B cell (primary cell): ENCODE measurements at regions not wholly inside any gene's neighbourhood (a gene's known extent, or its start where the extent isn't known, plus 50 kb on each side); places are given as distances from the start of the nearest gene placed in this dataset.

Experiments used
- ATAC-seq: fragments of 200-7000 bp; cut with Tn5 transposase; one replicate; pipeline ENCODE4 v1.10.0; 2021; ENCODE audit warnings: low read depth, mild to moderate bottlenecking, moderate number of reproducible peaks, moderate library complexity
- CTCF ChIA-PET: fragments of 350-600 bp; sonication (Branson Sonifier 250); formaldehyde crosslinking; loops from one replicate; lab custom pipeline; 2021; ENCODE audit warnings: antibody characterized with exemption, inconsistent platforms; lab: Charles Lee
- POLR2A ChIA-PET: fragments of 350-600 bp; sonication (Branson Sonifier 250); formaldehyde crosslinking; loops from one replicate; lab custom pipeline; 2021; ENCODE audit warnings: antibody characterized with exemption; lab: Charles Lee
- DNase-seq: peaks from one replicate; pipeline ENCODE4 v3.0.0; 2013
- H2AFZ ChIP-seq: 2 replicates; pipeline ENCODE4 v1.6.1; 2012; ENCODE audit warnings: mild to moderate bottlenecking, low read depth, low read length; ENCODE audit not compliant: insufficient read depth, poor library complexity, severe bottlenecking
- H3K27ac ChIP-seq, 2 donors: 1 replicate in 1 of 2; 2 replicates in 1 of 2; pipeline ENCODE4 v1.5.1; 2012 to 2013; ENCODE audit warnings: low read length in 2 of 2, mild to moderate bottlenecking in 2 of 2, moderate library complexity in 1 of 2
- H3K27me3 ChIP-seq, 4 experiments: fragments of 200-600 bp in 1 of 4; sonication (generic) in 1 of 4; replicated peaks in 1 of 4; 1 replicate in 2 of 4; 2 replicates in 2 of 4; pipeline versions ENCODE4 v1.6.1 to v1.7.0; 2013 to 2016; ENCODE audit warnings: low read length in 3 of 4, mild to moderate bottlenecking in 2 of 4, mixed read lengths in 1 of 4, moderate library complexity in 1 of 4; ENCODE audit not compliant: insufficient read depth in 4 of 4, control insufficient read depth in 3 of 4; ENCODE audit errors: control extremely low read depth in 1 of 4
- H3K36me3 ChIP-seq, 2 experiments: replicated peaks in 1 of 2; 1 replicate in 1 of 2; 2 replicates in 1 of 2; pipeline versions ENCODE4 v1.6.1 to v1.7.1; 2013; ENCODE audit warnings: low read length in 1 of 2; ENCODE audit not compliant: insufficient read depth in 2 of 2, control insufficient read depth in 1 of 2; ENCODE audit errors: control extremely low read depth in 1 of 2, extremely low read depth in 1 of 2
- H3K4me1 ChIP-seq, 2 donors: fragments of 200-600 bp in 1 of 2; sonication (generic) in 1 of 2; 1 replicate in 1 of 2; 2 replicates in 1 of 2; pipeline versions ENCODE4 v1.5.1 to v1.6.1; 2013 to 2017; ENCODE audit warnings: low read length in 2 of 2; ENCODE audit not compliant: control insufficient read depth in 2 of 2, insufficient read depth in 2 of 2
- H3K4me2 ChIP-seq: replicated peaks from 2 replicates; pipeline ENCODE3; 2012; ENCODE audit warnings: mild to moderate bottlenecking, low read depth, low read length; ENCODE audit not compliant: poor library complexity, severe bottlenecking
- H3K4me3 ChIP-seq, 5 experiments: fragments of 200-600 bp in 1 of 5; sonication (generic) in 1 of 5; 1 replicate in 3 of 5; 2 replicates in 2 of 5; pipeline versions ENCODE4 v1.5.1 to v1.7.0; 2011 to 2016; ENCODE audit warnings: low read length in 4 of 5, mild to moderate bottlenecking in 4 of 5, low read depth in 2 of 5, control low read depth in 1 of 5, moderate library complexity in 1 of 5; ENCODE audit not compliant: insufficient read depth in 1 of 5; ENCODE audit errors: control extremely low read depth in 1 of 5, extremely low read depth in 1 of 5
- H3K79me2 ChIP-seq: fragments of 200-600 bp; sonication (generic); one replicate; pipeline ENCODE4 v1.6.0; 2016; ENCODE audit warnings: low read length; ENCODE audit not compliant: control insufficient read depth, insufficient read depth
- H3K9ac ChIP-seq: fragments of 200-600 bp; sonication (generic); 2 replicates; pipeline ENCODE4 v1.6.1; 2017; ENCODE audit warnings: mild to moderate bottlenecking, low read length, moderate library complexity
- H3K9me3 ChIP-seq, 3 donors: one replicate each; pipeline versions ENCODE4 v1.6.1 to v1.7.1; 2013; ENCODE audit warnings: low read length in 2 of 3; ENCODE audit not compliant: control insufficient read depth in 2 of 3, insufficient read depth in 1 of 3; ENCODE audit errors: control extremely low read depth in 1 of 3
- H4K20me1 ChIP-seq: 2 replicates; pipeline ENCODE4 v1.6.0; 2012; ENCODE audit warnings: mild to moderate bottlenecking, low read length; ENCODE audit not compliant: insufficient read depth, control insufficient read depth, poor library complexity, severe bottlenecking
- H3K27ac Mint-ChIP-seq: one replicate; pipeline ENCODE4 v1.8.0; 2021; ENCODE audit warnings: mixed read lengths
- H3K27me3 Mint-ChIP-seq: one replicate; pipeline ENCODE4 v1.8.0; 2021; ENCODE audit warnings: mixed read lengths
- H3K4me1 Mint-ChIP-seq: one replicate; pipeline ENCODE4 v1.8.0; 2021; ENCODE audit warnings: mixed read lengths
- H3K4me3 Mint-ChIP-seq: one replicate; pipeline ENCODE4 v1.8.0; 2021; ENCODE audit warnings: mixed read lengths
- H3K9me3 Mint-ChIP-seq: one replicate; pipeline ENCODE4 v1.8.0; 2022; ENCODE audit warnings: mixed read lengths; ENCODE audit not compliant: insufficient read depth
- CTCF ChIP-seq: fragments of 200-600 bp; IDR thresholded peaks from one replicate; pipeline ENCODE4 v1.8.0; 2022; ENCODE audit warnings: antibody characterized with exemption, mild to moderate bottlenecking
- EZH2 ChIP-seq: IDR thresholded peaks from 2 replicates; pipeline ENCODE4 v1.6.1; 2012; ENCODE audit warnings: borderline replicate concordance, low read depth, mild to moderate bottlenecking, moderate library complexity, low read length; ENCODE audit not compliant: insufficient read depth, poor library complexity, severe bottlenecking
- whole genome bisulfite sequencing: methylation state at CpG from one replicate; pipeline ENCODE4 v1.1.5; 2013; ENCODE audit warnings: missing lambda C conversion rate; ENCODE audit not compliant: insufficient coverage; 5-methylcytosine and 5-hydroxymethylcytosine counted together
- intact Hi-C: fragments of 100-400 bp; cut with micrococcal nuclease; formaldehyde crosslinking; loops from one replicate; pipeline ENCODE4 v1.10.0; 2022

DNA sequence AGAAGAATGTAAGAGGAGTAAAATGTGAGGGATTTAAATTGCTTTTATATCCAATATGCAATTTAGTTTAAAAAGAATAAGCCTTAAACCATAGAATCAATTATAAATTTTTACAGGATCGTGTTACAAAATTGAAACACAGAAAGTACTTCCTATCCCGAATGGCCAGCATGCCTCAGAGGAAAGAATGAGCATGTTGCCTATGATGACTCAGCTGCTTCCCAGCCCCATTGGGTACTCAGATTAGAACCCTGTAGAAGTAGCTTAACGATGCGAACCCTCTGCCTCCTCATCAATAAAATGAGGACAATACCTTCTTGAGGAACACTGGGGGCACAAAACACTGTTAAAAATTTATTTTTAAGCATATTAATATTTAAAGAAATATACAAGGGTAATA lies 113.4 kb upstream of the CDK1 start:
- POLR2A ChIA-PET, result no interaction called here
- WGBS, result 74% methylated on average over 2 of the region's 4 CpGs
- H3K4me3 Mint-ChIP-seq, result no peak overlapping the region

DNA sequence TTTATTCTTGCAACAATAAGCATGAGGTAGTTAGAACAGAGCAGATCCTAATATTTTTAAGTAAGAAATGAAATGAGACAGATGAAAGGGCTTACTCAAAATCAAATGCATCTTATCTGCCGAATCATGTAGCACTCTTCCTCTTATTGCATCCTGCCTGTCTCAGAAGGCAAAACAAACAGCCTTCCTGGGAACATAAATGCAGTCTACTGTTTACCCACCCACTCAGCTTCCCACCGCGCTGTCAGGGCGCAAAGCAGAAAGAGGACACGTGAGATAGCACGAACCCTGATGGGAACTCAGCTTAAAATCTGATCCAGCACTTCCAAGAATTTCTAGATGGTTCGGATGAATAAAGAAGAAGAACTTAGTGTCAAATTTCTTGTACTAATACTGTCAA lies 114.4 kb upstream of the CDK1 start:
- no peaks in the 10 kb centered on the region for H4K20me1 ChIP-seq
- DNase-seq (no peak), ATAC-seq (no peak)
- ChIA-PET CTCF (interaction anchor here (3.1 kb wide), 1 partner anchor 14 kb away, joined by 15 read pairs; no protein-coding TSS in a partner anchor), POLR2A (no interaction called here)
- Mint-ChIP-seq H3K27me3 (peaks cover 8% of the 10 kb centered on the region), H3K4me1 (no peaks in the 10 kb centered on the region), H3K4me3 (no peak overlapping the region), H3K27ac (no peak overlapping the region), H3K9me3 (no peaks in the 10 kb centered on the region)
- WGBS, result 20% methylated on average over 1 of the region's 7 CpGs
- no peak overlapping the region for H3K27ac ChIP-seq
- H3K9me3 ChIP-seq, result no peaks in the 10 kb centered on the region
- no peak overlapping the region for H2AFZ ChIP-seq
- peaks cover 0 to 5% (median 2%) of the 10 kb centered on the region in 4 experiments for H3K27me3 ChIP-seq
- H3K4me3 ChIP-seq, result no peak overlapping the region
- H3K79me2 ChIP-seq, result no peaks in the 10 kb centered on the region
- no peaks in the 10 kb centered on the region for H3K36me3 ChIP-seq
- H3K9ac ChIP-seq, result no peak overlapping the region
- no peak overlapping the region for H3K4me2 ChIP-seq
- no peak for TF ChIP-seq CTCF
- no peaks in the 10 kb centered on the region for H3K4me1 ChIP-seq
- intact Hi-C loops, result no loop called here

More for the DNA sequence above, 113.4 kb upstream of the CDK1 start:
- H3K79me2 ChIP-seq, result no peaks in the 10 kb centered on the region
- intact Hi-C loops, result no loop called here
- no peak overlapping the region for H3K4me3 ChIP-seq
- H3K27me3 Mint-ChIP-seq, result peaks cover 8% of the 10 kb centered on the region
- DNase-seq, result no peak
- H4K20me1 ChIP-seq, result no peaks in the 10 kb centered on the region
- no peak overlapping the region for H2AFZ ChIP-seq
- no peaks in the 10 kb centered on the region for H3K4me1 Mint-ChIP-seq
- no peaks in the 10 kb centered on the region for H3K9me3 ChIP-seq
- H3K9ac ChIP-seq, result no peak overlapping the region
- H3K27ac Mint-ChIP-seq, result no peak overlapping the region
- no peak for ATAC-seq
- no peak overlapping the region for H3K4me2 ChIP-seq
- no peaks in the 10 kb centered on the region for H3K9me3 Mint-ChIP-seq
- no peaks in the 10 kb centered on the region for H3K4me1 ChIP-seq
- CTCF ChIA-PET, result interaction anchor here (3.1 kb wide), 1 partner anchor 15 kb away, joined by 15 read pairs; no protein-coding TSS in a partner anchor
- no peak overlapping the region for H3K27ac ChIP-seq
- TF ChIP-seq EZH2, result no peak
- no peak for TF ChIP-seq CTCF
- no peaks in the 10 kb centered on the region for H3K36me3 ChIP-seq
- H3K27me3 ChIP-seq, result peaks cover 0 to 5% (median 2%) of the 10 kb centered on the region in 4 experiments
